ENCODE measurements at regions not wholly inside any gene's neighbourhood (a gene's known extent, or its start where the extent isn't known, plus 50 kb on each side); places are given as distances from the start of the nearest gene placed in this dataset.

DNA sequence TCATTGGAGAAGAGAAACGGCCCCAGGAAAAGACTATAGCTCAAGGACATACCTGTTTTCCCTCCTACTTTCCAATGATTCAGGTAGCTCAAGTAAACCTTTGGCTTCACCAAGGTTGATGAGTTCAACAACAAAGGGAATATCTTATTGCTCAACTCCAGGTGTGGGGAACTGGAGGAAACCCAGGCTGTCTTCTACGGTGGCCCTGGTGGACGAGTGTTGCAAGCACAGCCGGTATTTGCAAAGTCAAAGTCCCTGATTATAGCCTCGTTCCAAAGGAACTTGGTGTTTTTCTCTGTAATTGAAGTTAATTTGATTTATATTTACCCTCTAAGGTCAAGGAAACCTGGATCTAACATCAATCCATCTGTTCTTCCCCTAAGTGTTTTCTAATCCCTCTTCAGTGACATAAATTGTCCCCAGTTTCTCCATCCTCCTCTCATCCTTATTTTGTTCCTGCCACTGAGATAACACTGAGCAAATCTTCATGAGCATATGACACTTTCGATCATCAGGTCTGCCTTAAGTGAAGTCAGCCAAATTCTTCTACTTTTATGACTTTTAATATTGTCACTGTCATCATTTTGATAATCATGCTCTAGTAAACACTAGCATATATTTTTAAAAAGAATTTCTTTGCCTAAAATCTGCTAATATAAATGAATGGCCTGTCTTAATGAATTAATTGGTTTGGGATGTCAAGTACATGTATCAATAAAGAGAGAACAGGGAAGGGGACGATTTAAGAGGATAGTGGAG lies 174.6 kb upstream of the TBX3 start:
- Histone ChIP-seq H4K20me1 (ENCODE audit: insufficient read depth, low read length) (no peaks in the 10 kb centered on the region), H3K4me3 (ENCODE audit: low read depth, low read length, poor library complexity, severe bottlenecking) (no peak overlapping the region), H3K27ac (ENCODE audit: low read depth, low read length, poor library complexity, severe bottlenecking) (no peak overlapping the region), H2AFZ (ENCODE audit: low read length) (no peak overlapping the region), H3K9me2 (ENCODE audit: low read depth, low read length) (no peaks in the 10 kb centered on the region; the same call in 1 of the 2 replicates), H3F3A (ENCODE audit: insufficient read depth, low read length) (no peaks in the 10 kb centered on the region), H3K79me2 (ENCODE audit: insufficient read depth, low read length) (no peaks in the 10 kb centered on the region), H3K9me3 (ENCODE audit: low read length) (no peaks in the 10 kb centered on the region), H3K4me2 (ENCODE audit: low read length) (no peak overlapping the region), H3K36me3 (ENCODE audit: insufficient read depth, low read length) (no peaks in the 10 kb centered on the region), H3K9ac (ENCODE audit: low read length) (no peak overlapping the region), H3K4me1 (ENCODE audit: insufficient read depth, low read length, severe bottlenecking) (no peaks in the 10 kb centered on the region), H3K27me3 (ENCODE audit: insufficient read depth, low read length) (no peaks in the 10 kb centered on the region)
- no peak for TF ChIP-seq EZH2 (IDR thresholded peaks at IDR 0.05; ENCODE audit: borderline replicate concordance, low read length)
- no peak for TF ChIP-seq CTCF (IDR thresholded peaks at IDR 0.05; ENCODE audit: low read length)

GRCh38 chr12:114855678-114856077 lies 171.7 kb upstream of the TBX3 start:
- Histone ChIP-seq H3K4me3 (ENCODE audit: low read depth, low read length, poor library complexity, severe bottlenecking) (no peak overlapping the region), H3K9ac (ENCODE audit: low read length) (no peak overlapping the region), H4K20me1 (ENCODE audit: insufficient read depth, low read length) (no peaks in the 10 kb centered on the region), H3K27ac (ENCODE audit: low read depth, low read length, poor library complexity, severe bottlenecking) (no peak overlapping the region), H3K9me3 (ENCODE audit: low read length) (no peaks in the 10 kb centered on the region), H2AFZ (ENCODE audit: low read length) (no peak overlapping the region), H3K36me3 (ENCODE audit: insufficient read depth, low read length) (no peaks in the 10 kb centered on the region), H3K9me2 (ENCODE audit: low read depth, low read length) (no peaks in the 10 kb centered on the region; the same call in 1 of the 2 replicates), H3K27me3 (ENCODE audit: insufficient read depth, low read length) (no peaks in the 10 kb centered on the region), H3F3A (ENCODE audit: insufficient read depth, low read length) (no peaks in the 10 kb centered on the region), H3K4me2 (ENCODE audit: low read length) (no peak overlapping the region), H3K4me1 (ENCODE audit: insufficient read depth, low read length, severe bottlenecking) (no peaks in the 10 kb centered on the region), H3K79me2 (ENCODE audit: insufficient read depth, low read length) (no peaks in the 10 kb centered on the region)
- TF ChIP-seq CTCF (IDR thresholded peaks at IDR 0.05; ENCODE audit: low read length): no peak
- no peak for TF ChIP-seq EZH2 (IDR thresholded peaks at IDR 0.05; ENCODE audit: borderline replicate concordance, low read length)

GRCh38 chr12:114852976-114853529 lies 169.1 kb upstream of the TBX3 start:
- Histone ChIP-seq H3K4me3 (ENCODE audit: low read depth, low read length, poor library complexity, severe bottlenecking) (no peak overlapping the region), H3K9me2 (ENCODE audit: low read depth, low read length) (no peaks in the 10 kb centered on the region), H2AFZ (ENCODE audit: low read length) (no peak overlapping the region), H3K27me3 (ENCODE audit: insufficient read depth, low read length) (no peaks in the 10 kb centered on the region), H3K9me3 (ENCODE audit: low read length) (no peaks in the 10 kb centered on the region), H3K4me2 (ENCODE audit: low read length) (no peak overlapping the region), H3F3A (ENCODE audit: insufficient read depth, low read length) (no peaks in the 10 kb centered on the region), H3K9ac (ENCODE audit: low read length) (no peak overlapping the region), H3K27ac (ENCODE audit: low read depth, low read length, poor library complexity, severe bottlenecking) (no peak overlapping the region), H3K4me1 (ENCODE audit: insufficient read depth, low read length, severe bottlenecking) (no peaks in the 10 kb centered on the region), H3K79me2 (ENCODE audit: insufficient read depth, low read length) (no peaks in the 10 kb centered on the region), H4K20me1 (ENCODE audit: insufficient read depth, low read length) (no peaks in the 10 kb centered on the region), H3K36me3 (ENCODE audit: insufficient read depth, low read length) (no peaks in the 10 kb centered on the region)
- TF ChIP-seq CTCF (IDR thresholded peaks at IDR 0.05; ENCODE audit: low read length): no peak
- TF ChIP-seq EZH2 (IDR thresholded peaks at IDR 0.05; ENCODE audit: borderline replicate concordance, low read length): no peak

All from OCI-LY1 (cell line).